ENCODE measurements at regions not wholly inside any gene's neighbourhood (a gene's known extent, or its start where the extent isn't known, plus 50 kb on each side); places are given as distances from the start of the nearest gene placed in this dataset.

GRCh38 chr16:60304066-60304465 lies 1570.0 kb upstream of the GOT2 start:
- no peak for TF ChIP-seq CTCF (conservative IDR thresholded peaks at IDR 0.05; ENCODE audit: low read depth, low read length)
- TF ChIP-seq EZH2 (IDR thresholded peaks at IDR 0.05; ENCODE audit: low read length, unreplicated experiment) = no peak

All from PC-3 (cell line).